K562 (cell line): ENCODE measurements at regions not wholly inside any gene's neighbourhood (a gene's known extent, or its start where the extent isn't known, plus 50 kb on each side); places are given as distances from the start of the nearest gene placed in this dataset.
A peak's percentile ranks its signal among the peaks of the same experiment; 100 is the strongest.

Source experiments
- ARID3B ChIP-seq: fragments of 250-450 bp; sonication (Bioruptor Pico); IDR thresholded peaks from 2 replicates; pipeline ENCODE4 v1.4.0; 2020; ENCODE audit warnings: borderline replicate concordance
- ATF7 ChIP-seq: fragments of 450-650 bp; IDR thresholded peaks from 2 replicates; pipeline ENCODE4 v1.7.1; 2014; ENCODE audit warnings: mild to moderate bottlenecking, moderate library complexity
- DNMT1 ChIP-seq: fragments of 450-650 bp; IDR thresholded peaks from 2 replicates; pipeline ENCODE4 v1.6.1; 2016; ENCODE audit warnings: antibody characterized with exemption, mild to moderate bottlenecking
- ELF4 ChIP-seq: fragments of 450-650 bp; formaldehyde crosslinking; IDR thresholded peaks from 2 replicates; pipeline ENCODE4 v1.4.0; 2022; ENCODE audit warnings: missing genetic modification characterization
- ELK1 ChIP-seq: sonication (generic); formaldehyde crosslinking; IDR thresholded peaks from 2 replicates; pipeline ENCODE4 v1.8.1; 2022; ENCODE audit warnings: missing genetic modification reagents
- FIP1L1 ChIP-seq: fragments of 200-400 bp; formaldehyde crosslinking; IDR thresholded peaks from 2 replicates; pipeline ENCODE4 v1.6.1; 2018; ENCODE audit warnings: mild to moderate bottlenecking, low read depth, low read length; ENCODE audit not compliant: poor library complexity, severe bottlenecking
- FOXP1 ChIP-seq: sonication (generic); formaldehyde crosslinking; IDR thresholded peaks from 2 replicates; pipeline ENCODE4 v1.8.0; 2022; ENCODE audit warnings: mild to moderate bottlenecking, missing genetic modification reagents
- GABPB1 ChIP-seq: sonication (generic); formaldehyde crosslinking; IDR thresholded peaks from 2 replicates; pipeline ENCODE4 v1.8.0; 2022; ENCODE audit warnings: mild to moderate bottlenecking, missing genetic modification reagents
- HDAC8 ChIP-seq: fragments of 450-650 bp; IDR thresholded peaks from 2 replicates; pipeline ENCODE4 v1.6.1; 2016; ENCODE audit warnings: mild to moderate bottlenecking, missing genetic modification characterization, moderate library complexity, missing compliant biosample characterization
- HIVEP1 ChIP-seq: fragments of 250-450 bp; sonication (Bioruptor Pico); IDR thresholded peaks from 2 replicates; pipeline ENCODE4 v1.4.0; 2020; ENCODE audit warnings: mild to moderate bottlenecking
- JUND ChIP-seq, 2 experiments: IDR thresholded peaks; 2 replicates in 1 of 2; 3 replicates in 1 of 2; pipeline ENCODE4 v1.6.1; 2011; ENCODE audit warnings: borderline replicate concordance in 2 of 2, low read depth in 2 of 2, low read length in 2 of 2, improper control_type of control experiment in 1 of 2, missing biosample characterization in 1 of 2, missing genetic modification characterization in 1 of 2, missing genetic modification reagents in 1 of 2
- MAZ ChIP-seq, 2 experiments: fragments of 450-650 bp in 1 of 2; sonication (generic) in 1 of 2; formaldehyde crosslinking; IDR thresholded peaks in 1 of 2; conservative IDR thresholded peaks in 1 of 2; 2 replicates each; pipeline versions ENCODE4 v1.4.0 to v1.5.0; 2020; ENCODE audit warnings: mild to moderate bottlenecking in 1 of 2, missing genetic modification reagents in 1 of 2
- NCOR1 ChIP-seq: fragments of 450-650 bp; IDR thresholded peaks from 2 replicates; pipeline ENCODE4 v1.6.1; 2016; ENCODE audit warnings: mild to moderate bottlenecking, moderate library complexity
- NR2F6 ChIP-seq: fragments of 450-650 bp; formaldehyde crosslinking; IDR thresholded peaks from 2 replicates; pipeline ENCODE4 v1.4.0; 2020; ENCODE audit warnings: mild to moderate bottlenecking
- NR3C1 ChIP-seq: sonication (generic); formaldehyde crosslinking; IDR thresholded peaks from 2 replicates; pipeline ENCODE4 v1.8.1; 2022; ENCODE audit warnings: missing genetic modification reagents
- PATZ1 ChIP-seq: fragments of 250-450 bp; sonication (Bioruptor Pico); IDR thresholded peaks from 2 replicates; pipeline ENCODE4 v1.5.0; 2020; ENCODE audit warnings: mild to moderate bottlenecking, borderline replicate concordance
- SOX6 ChIP-seq: fragments of 450-650 bp; IDR thresholded peaks from 2 replicates; pipeline ENCODE4 v1.6.1; 2014; ENCODE audit warnings: mild to moderate bottlenecking
- SRSF1 ChIP-seq: fragments of 200-400 bp; formaldehyde crosslinking; IDR thresholded peaks from 2 replicates; pipeline ENCODE4 v1.6.1; 2017; ENCODE audit warnings: mild to moderate bottlenecking, low read depth, low read length, moderate library complexity
- UBTF ChIP-seq, 2 experiments: IDR thresholded peaks; 2 replicates each; pipeline ENCODE4 v1.6.1; 2012; ENCODE audit warnings: improper control_type of control experiment in 2 of 2, low read depth in 2 of 2, low read length in 2 of 2, borderline replicate concordance in 1 of 2
- ZBTB7A ChIP-seq: IDR thresholded peaks from 2 replicates; pipeline ENCODE4 v1.6.1; 2011; ENCODE audit warnings: low read depth, mild to moderate bottlenecking, low read length, moderate library complexity, borderline replicate concordance; ENCODE audit not compliant: control insufficient read depth
- ZNF586 ChIP-seq: fragments of 450-650 bp; formaldehyde crosslinking; conservative IDR thresholded peaks from 2 replicates; pipeline ENCODE4 v1.4.0; 2020; ENCODE audit warnings: mild to moderate bottlenecking, moderate library complexity

- TF ChIP-seq JUND (IDR thresholded peaks at IDR 0.05; ENCODE audit: borderline replicate concordance, low read depth, low read length) (0 out of 2 replicates have a peak, but pooled peaks have one; percentile 29), JUND (tag; IDR thresholded peaks at IDR 0.05; ENCODE audit: borderline replicate concordance, low read depth, low read length) (no peak), FOXP1 (no peak), NCOR1 (no peak), ATF7 (peak; percentile 31; the same call in 1 of the 2 replicates), ARID3B (no peak), DNMT1 (no peak), GABPB1 (peak; percentile 39; the same call in 1 of the 2 replicates), FIP1L1 (no peak), NR3C1 (CRISPR knock-in tag) (no peak), HIVEP1 (CRISPR knock-in tag) (no peak), PATZ1 (CRISPR knock-in tag) (no peak), ZBTB7A (peak; percentile 53; the same call in 1 of the 2 replicates), UBTF (IDR thresholded peaks at IDR 0.05; ENCODE audit: borderline replicate concordance in 1 of 2, low read depth in 2 of 2, low read length in 2 of 2) (no peak), HDAC8 (no peak), ELK1 (CRISPR knock-in tag) (no peak), NR2F6 (no peak), SRSF1 (no peak), ZNF586 (no peak), SOX6 (0 out of 2 replicates have a peak, but pooled peaks have one; percentile 8), MAZ (CRISPR knock-in tag; conservative IDR thresholded peaks at IDR 0.05 in 1 of 2, IDR thresholded peaks at IDR 0.05 in 1 of 2) (no peak), ELF4 (CRISPR knock-in tag) (no peak)
Measured at GRCh38 chr7:67453580-67454380, 457.1 kb downstream of the TYW1 start (continued).
